GM12872 (cell line): ENCODE measurements at regions not wholly inside any gene's neighbourhood (a gene's known extent, or its start where the extent isn't known, plus 50 kb on each side); places are given as distances from the start of the nearest gene placed in this dataset.

Source experiments
- CTCF ChIP-seq: IDR thresholded peaks from 3 replicates; pipeline ENCODE4 v1.5.1; 2011; ENCODE audit warnings: low read depth, mild to moderate bottlenecking, low read length, moderate library complexity; ENCODE audit not compliant: insufficient read depth

GRCh38 chr3:178099274-178099673 is 437.0 kb upstream of the KCNMB2 start:
- TF ChIP-seq CTCF, result no peak

GRCh38 chr3:178099862-178100261 is 436.4 kb upstream of the KCNMB2 start:
- no peak for TF ChIP-seq CTCF

- TF ChIP-seq CTCF, result no peak
Measured at GRCh38 chr3:178100908-178101307, 435.3 kb upstream of the KCNMB2 start.

- TF ChIP-seq CTCF, result no peak
Measured at GRCh38 chr3:178103140-178103539, 433.1 kb upstream of the KCNMB2 start.

GRCh38 chr3:178107804-178108203 is 428.4 kb upstream of the KCNMB2 start:
- no peak for TF ChIP-seq CTCF

- TF ChIP-seq CTCF, result no peak
Measured at GRCh38 chr3:178109691-178110090, 426.5 kb upstream of the KCNMB2 start.

GRCh38 chr3:178112134-178112533 is 424.1 kb upstream of the KCNMB2 start:
- TF ChIP-seq CTCF, result no peak

GRCh38 chr3:178117641-178118040 is 418.6 kb upstream of the KCNMB2 start:
- TF ChIP-seq CTCF, result no peak
